Stomach (tissue), 8 donors: ENCODE measurements at regions not wholly inside any gene's neighbourhood (a gene's known extent, or its start where the extent isn't known, plus 50 kb on each side); places are given as distances from the start of the nearest gene placed in this dataset.

Source experiments
- DNase-seq, 2 donors: peaks; one replicate each; pipeline versions ENCODE4 v3.0.0 to v3.0.0-alpha.2; 2013 to 2019
- H3K27ac ChIP-seq, 5 donors: fragments of 200-600 bp in 4 of 5; sonication (generic) in 4 of 5; one replicate each; pipeline ENCODE4 v1.5.1; 2013 to 2019; ENCODE audit warnings: mild to moderate bottlenecking in 1 of 5, moderate library complexity in 1 of 5
- H3K27me3 ChIP-seq, 3 donors: fragments of 200-600 bp; sonication (generic); one replicate each; pipeline ENCODE4 v1.5.1; 2017 to 2019; ENCODE audit warnings: mixed run types in 1 of 3
- H3K36me3 ChIP-seq, 4 donors: fragments of 200-600 bp; sonication (generic); 1 replicate in 3 of 4; 2 replicates in 1 of 4; pipeline ENCODE4 v1.5.1; 2016 to 2019
- H3K4me1 ChIP-seq, 4 donors: fragments of 200-600 bp; sonication (generic); one replicate each; pipeline ENCODE4 v1.5.1; 2016 to 2019
- H3K4me3 ChIP-seq, 4 donors: fragments of 200-600 bp; sonication (generic) in 3 of 4; one replicate each; pipeline ENCODE4 v1.5.1; 2016 to 2019; ENCODE audit warnings: mild to moderate bottlenecking in 1 of 4
- H3K9me3 ChIP-seq, 4 donors: fragments of 200-600 bp; sonication (generic); one replicate each; pipeline ENCODE4 v1.5.1; 2016 to 2019
- CTCF ChIP-seq, 7 experiments: fragments of 450-650 bp in 4 of 7; fragments of 200-600 bp in 3 of 7; sonication (generic) in 3 of 7; IDR thresholded peaks; one replicate each; pipeline ENCODE4 v1.5.1; 2016 to 2019; ENCODE audit warnings: antibody characterized with exemption in 7 of 7, control low read depth in 2 of 7, mild to moderate bottlenecking in 1 of 7
- EP300 ChIP-seq: sonication (generic); formaldehyde crosslinking; IDR thresholded peaks from one replicate; pipeline ENCODE4 v1.6.1; 2017; ENCODE audit warnings: antibody characterized with exemption
- POLR2A ChIP-seq, 4 donors: fragments of 450-650 bp; IDR thresholded peaks; one replicate each; pipeline ENCODE4 v1.6.1; 2016; ENCODE audit warnings: antibody characterized with exemption in 4 of 4, control low read depth in 2 of 4, mild to moderate bottlenecking in 1 of 4, moderate library complexity in 1 of 4
- POLR2AphosphoS5 ChIP-seq, 3 donors: sonication (generic); formaldehyde crosslinking; IDR thresholded peaks; one replicate each; pipeline ENCODE4 v1.6.1; 2016; ENCODE audit warnings: antibody characterized with exemption in 3 of 3
- WGBS, 5 donors: extraction: QIAGEN DNeasy Blood & Tissue Kit in 3 of 5; methylation state at CpG; one replicate each; pipeline versions ENCODE4 v1.1.5 to v1.1.7; 2013 to 2018; 5-methylcytosine and 5-hydroxymethylcytosine counted together
- intact Hi-C: fragments of 100-400 bp; cut with DNase I; formaldehyde crosslinking; loops from one replicate; pipeline ENCODE4 v1.15.1; 2023; ENCODE audit warnings: low total_unique reads
- donor health status: healthy with polysubstance abuse.
- donor health status: Bipolar disorder and iron deficiency.
- donor health status: healthy.

GRCh38 chr9:12930906-12931305, 156.1 kb downstream of the LURAP1L start:
- 68 to 86% (median 79%) methylated on average over 4 of the region's 4 CpGs for WGBS, 5 donors
- intact Hi-C loops: no loop called here

GRCh38 chr9:12933957-12934356, 159.1 kb downstream of the LURAP1L start:
- TF ChIP-seq CTCF (IDR thresholded peaks at IDR 0.05) (no peak), POLR2A (IDR thresholded peaks at IDR 0.05) (no peak), EP300 (no peak), POLR2AphosphoS5 (IDR thresholded peaks at IDR 0.05) (no peak)
- H3K9me3 ChIP-seq: no peaks in the 10 kb centered on the region
- no peaks in the 10 kb centered on the region for H3K4me1 ChIP-seq
- H3K4me3 ChIP-seq: no peak overlapping the region
- no peaks in the 10 kb centered on the region for H3K27me3 ChIP-seq
- 56 to 73% (median 64%) methylated on average over 2 of the region's 2 CpGs for WGBS, 5 donors
- DNase-seq: no peak
- no peaks in the 10 kb centered on the region for H3K36me3 ChIP-seq
- no peak overlapping the region for H3K27ac ChIP-seq
- intact Hi-C loops: no loop called here

More at GRCh38 chr9:12930906-12931305, 156.1 kb downstream of the LURAP1L start:
- Histone ChIP-seq H3K36me3 (no peaks in the 10 kb centered on the region), H3K4me1 (no peaks in the 10 kb centered on the region), H3K4me3 (no peak overlapping the region), H3K27me3 (no peaks in the 10 kb centered on the region), H3K9me3 (no peaks in the 10 kb centered on the region), H3K27ac (no peak overlapping the region)
- no peak for DNase-seq
- TF ChIP-seq EP300: no peak
- no peak for TF ChIP-seq POLR2A (IDR thresholded peaks at IDR 0.05)
- no peak for TF ChIP-seq CTCF (IDR thresholded peaks at IDR 0.05)
- TF ChIP-seq POLR2AphosphoS5 (IDR thresholded peaks at IDR 0.05): no peak

GRCh38 chr9:12934545-12935272, 159.9 kb downstream of the LURAP1L start:
- H3K36me3 ChIP-seq: no peaks in the 10 kb centered on the region
- no peak overlapping the region for H3K4me3 ChIP-seq
- intact Hi-C loops: no loop called here
- DNase-seq: no peak
- no peaks in the 10 kb centered on the region for H3K4me1 ChIP-seq
- no peaks in the 10 kb centered on the region for H3K27me3 ChIP-seq
- WGBS, 5 donors: 76 to 90% (median 86%) methylated on average over 6 of the region's 6 CpGs
- no peaks in the 10 kb centered on the region for H3K9me3 ChIP-seq
- no peak overlapping the region for H3K27ac ChIP-seq
- no peak for TF ChIP-seq CTCF (IDR thresholded peaks at IDR 0.05)
- no peak for TF ChIP-seq POLR2A (IDR thresholded peaks at IDR 0.05)
- no peak for TF ChIP-seq POLR2AphosphoS5 (IDR thresholded peaks at IDR 0.05)
- no peak for TF ChIP-seq EP300

GRCh38 chr9:12935714-12936113, 160.9 kb downstream of the LURAP1L start:
- TF ChIP-seq POLR2A (IDR thresholded peaks at IDR 0.05) (no peak), CTCF (IDR thresholded peaks at IDR 0.05) (no peak), POLR2AphosphoS5 (IDR thresholded peaks at IDR 0.05) (no peak), EP300 (no peak)
- H3K36me3 ChIP-seq: no peaks in the 10 kb centered on the region
- H3K4me1 ChIP-seq: no peaks in the 10 kb centered on the region
- H3K4me3 ChIP-seq: no peak overlapping the region
- 76 to 91% (median 88%) methylated on average over 2 of the region's 2 CpGs for WGBS, 5 donors
- no peak overlapping the region for H3K27ac ChIP-seq
- H3K9me3 ChIP-seq: no peaks in the 10 kb centered on the region
- H3K27me3 ChIP-seq: no peaks in the 10 kb centered on the region
- intact Hi-C loops: no loop called here
- DNase-seq: no peak
